Mesodermal cell (in vitro differentiated cells): ENCODE measurements at regions not wholly inside any gene's neighbourhood (a gene's known extent, or its start where the extent isn't known, plus 50 kb on each side); places are given as distances from the start of the nearest gene placed in this dataset.

Experiments
- H3K27ac ChIP-seq: 2 replicates; pipeline ENCODE4 v1.7.0; 2013; ENCODE audit warnings: mild to moderate bottlenecking, low read depth, low read length, moderate library complexity; ENCODE audit not compliant: severe bottlenecking
- H3K36me3 ChIP-seq: 2 replicates; pipeline ENCODE4 v1.7.1; 2013; ENCODE audit warnings: mild to moderate bottlenecking, low read length, moderate library complexity; ENCODE audit not compliant: control insufficient read depth, insufficient read depth
- H3K4me1 ChIP-seq: one replicate; pipeline ENCODE4 v1.7.1; 2013; ENCODE audit warnings: mild to moderate bottlenecking, low read length; ENCODE audit not compliant: insufficient read depth, control insufficient read depth, poor library complexity, severe bottlenecking
- H3K4me3 ChIP-seq: 2 replicates; pipeline ENCODE4 v1.7.0; 2013; ENCODE audit warnings: low read length, control low read depth, mild to moderate bottlenecking; ENCODE audit not compliant: insufficient read depth, poor library complexity, severe bottlenecking; ENCODE audit errors: extremely low read depth
- H3K9me3 ChIP-seq: 2 replicates; pipeline ENCODE4 v1.7.1; 2013; ENCODE audit warnings: mild to moderate bottlenecking, low read length, moderate library complexity; ENCODE audit not compliant: control insufficient read depth
- WGBS, 2 experiments: methylation state at CpG; one replicate each; pipeline ENCODE4 v1.1.5; 2013; ENCODE audit warnings: missing lambda C conversion rate in 2 of 2; ENCODE audit not compliant: insufficient coverage in 2 of 2; 5-methylcytosine and 5-hydroxymethylcytosine counted together

- no CpG with 5 or more reads among the region's 1 CpG for WGBS, 2 experiments
- Histone ChIP-seq H3K4me1 (no peaks in the 10 kb centered on the region), H3K9me3 (no peaks in the 10 kb centered on the region), H3K4me3 (no peak overlapping the region), H3K27ac (no peak overlapping the region), H3K36me3 (no peaks in the 10 kb centered on the region)
Measured at GRCh38 chrX:69320116-69320515, 154.9 kb upstream of the PJA1 start.

GRCh38 chrX:69319376-69319775 lies 154.1 kb upstream of the PJA1 start:
- H3K4me3 ChIP-seq: no peak overlapping the region
- H3K4me1 ChIP-seq: no peaks in the 10 kb centered on the region
- no peaks in the 10 kb centered on the region for H3K36me3 ChIP-seq
- no peak overlapping the region for H3K27ac ChIP-seq
- no peaks in the 10 kb centered on the region for H3K9me3 ChIP-seq
- WGBS, 2 experiments: 67 to 94% methylated on average over 2 to 3 of the region's 7 CpGs

GRCh38 chrX:69318651-69319340 lies 153.5 kb upstream of the PJA1 start:
- no peaks in the 10 kb centered on the region for H3K36me3 ChIP-seq
- WGBS, 2 experiments: 60% methylated on average over 1 of the region's 5 CpGs; no CpG with 5 or more reads in 1 of the 2 experiments
- no peak overlapping the region for H3K27ac ChIP-seq
- H3K4me1 ChIP-seq: no peaks in the 10 kb centered on the region
- no peaks in the 10 kb centered on the region for H3K9me3 ChIP-seq
- H3K4me3 ChIP-seq: no peak overlapping the region

- H3K27ac ChIP-seq: no peak overlapping the region
- H3K4me1 ChIP-seq: no peaks in the 10 kb centered on the region
- no peaks in the 10 kb centered on the region for H3K9me3 ChIP-seq
- WGBS, 2 experiments: 13 to 20% methylated on average over 1 to 2 of the region's 2 CpGs
- H3K4me3 ChIP-seq: no peak overlapping the region
- no peaks in the 10 kb centered on the region for H3K36me3 ChIP-seq
Measured at GRCh38 chrX:69317721-69318120, 152.5 kb upstream of the PJA1 start.

GRCh38 chrX:69314436-69315348 lies 149.4 kb upstream of the PJA1 start:
- Histone ChIP-seq H3K9me3 (no peaks in the 10 kb centered on the region), H3K36me3 (no peaks in the 10 kb centered on the region), H3K4me1 (no peaks in the 10 kb centered on the region), H3K27ac (no peak overlapping the region), H3K4me3 (no peak overlapping the region)
- 60 to 69% methylated on average over 2 to 4 of the region's 20 CpGs for WGBS, 2 experiments

- no peaks in the 10 kb centered on the region for H3K36me3 ChIP-seq
- no peak overlapping the region for H3K4me3 ChIP-seq
- 40% methylated on average over 1 of the region's 6 CpGs; no CpG with 5 or more reads in 1 of the 2 experiments for WGBS, 2 experiments
Measured at GRCh38 chrX:69313617-69314290, 148.5 kb upstream of the PJA1 start.

GRCh38 chrX:69311936-69312670 lies 146.8 kb upstream of the PJA1 start:
- 100% methylated on average over 1 to 4 of the region's 11 CpGs for WGBS, 2 experiments
- H3K36me3 ChIP-seq: no peaks in the 10 kb centered on the region

More at GRCh38 chrX:69313617-69314290, 148.5 kb upstream of the PJA1 start:
- no peaks in the 10 kb centered on the region for H3K4me1 ChIP-seq
- H3K27ac ChIP-seq: no peak overlapping the region
- no peaks in the 10 kb centered on the region for H3K9me3 ChIP-seq

GRCh38 chrX:69309074-69309792 lies 144.0 kb upstream of the PJA1 start:
- Histone ChIP-seq H3K36me3 (no peaks in the 10 kb centered on the region), H3K4me1 (no peaks in the 10 kb centered on the region), H3K9me3 (no peaks in the 10 kb centered on the region), H3K4me3 (no peak overlapping the region), H3K27ac (no peak overlapping the region)
- 80 to 97% methylated on average over 1 to 4 of the region's 7 CpGs for WGBS, 2 experiments

More at GRCh38 chrX:69311936-69312670, 146.8 kb upstream of the PJA1 start:
- no peak overlapping the region for H3K27ac ChIP-seq
- H3K9me3 ChIP-seq: no peaks in the 10 kb centered on the region
- no peaks in the 10 kb centered on the region for H3K4me1 ChIP-seq
- no peak overlapping the region for H3K4me3 ChIP-seq

GRCh38 chrX:69307756-69308155 lies 142.5 kb upstream of the PJA1 start:
- no peak overlapping the region for H3K27ac ChIP-seq
- WGBS, 2 experiments: 0 to 13% methylated on average over 1 to 4 of the region's 10 CpGs
- H3K9me3 ChIP-seq: no peaks in the 10 kb centered on the region
- no peaks in the 10 kb centered on the region for H3K36me3 ChIP-seq
- no peaks in the 10 kb centered on the region for H3K4me1 ChIP-seq
- H3K4me3 ChIP-seq: no peak overlapping the region
